ENCODE measurements at regions not wholly inside any gene's neighbourhood (a gene's known extent, or its start where the extent isn't known, plus 50 kb on each side); places are given as distances from the start of the nearest gene placed in this dataset.

GRCh38 chr1:234709473-234710228 is 99.7 kb upstream of the IRF2BP2 start:
- no peak overlapping the region for H3K4me3 ChIP-seq (replicated peaks; ENCODE audit: low read depth, low read length)
- no peak for DNase-seq (ENCODE audit: low read depth)
- TF ChIP-seq CTCF (IDR thresholded peaks at IDR 0.05; ENCODE audit: low read length, missing control alignments): no peak

GRCh38 chr1:234708700-234709395 is 98.9 kb upstream of the IRF2BP2 start:
- no peak overlapping the region for H3K4me3 ChIP-seq (replicated peaks; ENCODE audit: low read depth, low read length)
- DNase-seq (ENCODE audit: low read depth): no peak
- no peak for TF ChIP-seq CTCF (IDR thresholded peaks at IDR 0.05; ENCODE audit: low read length, missing control alignments)

- H3K4me3 ChIP-seq (replicated peaks; ENCODE audit: low read depth, low read length): no peak overlapping the region
- peak; percentile 48 for DNase-seq (ENCODE audit: low read depth)
- no peak for TF ChIP-seq CTCF (IDR thresholded peaks at IDR 0.05; ENCODE audit: low read length, missing control alignments)
Measured at GRCh38 chr1:234707641-234708040, 97.7 kb upstream of the IRF2BP2 start.

GRCh38 chr1:234706931-234707330 is 97.0 kb upstream of the IRF2BP2 start:
- H3K4me3 ChIP-seq (replicated peaks; ENCODE audit: low read depth, low read length): no peak overlapping the region
- no peak for TF ChIP-seq CTCF (IDR thresholded peaks at IDR 0.05; ENCODE audit: low read length, missing control alignments)

GRCh38 chr1:234706199-234706598 is 96.2 kb upstream of the IRF2BP2 start:
- no peak for DNase-seq (ENCODE audit: low read depth)
- H3K4me3 ChIP-seq (replicated peaks; ENCODE audit: low read depth, low read length): no peak overlapping the region
- TF ChIP-seq CTCF (IDR thresholded peaks at IDR 0.05; ENCODE audit: low read length, missing control alignments): no peak

More at GRCh38 chr1:234706931-234707330, 97.0 kb upstream of the IRF2BP2 start:
- DNase-seq (ENCODE audit: low read depth): no peak

- no peak for TF ChIP-seq CTCF (IDR thresholded peaks at IDR 0.05; ENCODE audit: low read length, missing control alignments)
- no peak for DNase-seq (ENCODE audit: low read depth)
- no peak overlapping the region for H3K4me3 ChIP-seq (replicated peaks; ENCODE audit: low read depth, low read length)
Measured at GRCh38 chr1:234705615-234706014, 95.6 kb upstream of the IRF2BP2 start.
